Esophagus squamous epithelium (tissue), 4 donors: ENCODE measurements at regions not wholly inside any gene's neighbourhood (a gene's known extent, or its start where the extent isn't known, plus 50 kb on each side); places are given as distances from the start of the nearest gene placed in this dataset.

Source experiments
- POLR2A ChIP-seq, 4 donors: fragments of 450-650 bp; IDR thresholded peaks; one replicate each; pipeline ENCODE4 v1.6.1; 2017; ENCODE audit warnings: antibody characterized with exemption in 4 of 4, mild to moderate bottlenecking in 4 of 4, moderate library complexity in 3 of 4
- TF ChIP-seq, protein P1 (sequence below), 6 experiments: fragments of 450-650 bp in 4 of 6; fragments of 200-600 bp in 2 of 6; sonication (generic) in 2 of 6; IDR thresholded peaks; one replicate each; pipeline ENCODE4 v1.5.1; 2016 to 2019; ENCODE audit warnings: antibody characterized with exemption in 6 of 6, mild to moderate bottlenecking in 4 of 6, moderate library complexity in 4 of 6

DNA sequence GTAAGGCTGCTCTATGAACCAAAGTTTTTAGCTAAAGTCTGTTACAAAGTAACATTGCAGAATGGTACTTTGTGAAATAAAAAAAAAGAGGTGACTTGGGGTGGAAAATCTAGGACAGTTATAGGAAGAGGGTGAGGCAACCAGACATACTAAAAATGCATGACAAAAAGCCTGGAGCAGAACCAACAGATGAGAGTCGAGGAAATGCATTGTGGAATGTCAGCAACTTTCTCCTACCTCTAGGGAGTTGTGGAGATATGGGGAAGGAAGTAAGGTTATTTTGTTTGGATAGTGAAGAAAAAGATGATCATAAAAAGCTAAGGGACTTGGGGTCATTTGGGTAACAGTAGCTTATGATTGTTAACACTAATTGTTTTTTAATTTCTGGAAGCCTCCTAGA, 295.6 kb downstream of the S1PR1 start:
- TF ChIP-seq, protein P1, sequence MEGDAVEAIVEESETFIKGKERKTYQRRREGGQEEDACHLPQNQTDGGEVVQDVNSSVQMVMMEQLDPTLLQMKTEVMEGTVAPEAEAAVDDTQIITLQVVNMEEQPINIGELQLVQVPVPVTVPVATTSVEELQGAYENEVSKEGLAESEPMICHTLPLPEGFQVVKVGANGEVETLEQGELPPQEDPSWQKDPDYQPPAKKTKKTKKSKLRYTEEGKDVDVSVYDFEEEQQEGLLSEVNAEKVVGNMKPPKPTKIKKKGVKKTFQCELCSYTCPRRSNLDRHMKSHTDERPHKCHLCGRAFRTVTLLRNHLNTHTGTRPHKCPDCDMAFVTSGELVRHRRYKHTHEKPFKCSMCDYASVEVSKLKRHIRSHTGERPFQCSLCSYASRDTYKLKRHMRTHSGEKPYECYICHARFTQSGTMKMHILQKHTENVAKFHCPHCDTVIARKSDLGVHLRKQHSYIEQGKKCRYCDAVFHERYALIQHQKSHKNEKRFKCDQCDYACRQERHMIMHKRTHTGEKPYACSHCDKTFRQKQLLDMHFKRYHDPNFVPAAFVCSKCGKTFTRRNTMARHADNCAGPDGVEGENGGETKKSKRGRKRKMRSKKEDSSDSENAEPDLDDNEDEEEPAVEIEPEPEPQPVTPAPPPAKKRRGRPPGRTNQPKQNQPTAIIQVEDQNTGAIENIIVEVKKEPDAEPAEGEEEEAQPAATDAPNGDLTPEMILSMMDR (IDR thresholded peaks at IDR 0.05): no peak
- no peak for TF ChIP-seq POLR2A (IDR thresholded peaks at IDR 0.05)
